KMS-11 (cell line): ENCODE measurements at regions not wholly inside any gene's neighbourhood (a gene's known extent, or its start where the extent isn't known, plus 50 kb on each side); places are given as distances from the start of the nearest gene placed in this dataset.

ENCODE experiments used
- H2AFZ ChIP-seq: fragments of 200-600 bp; sonication (generic); 2 replicates; pipeline ENCODE4 v1.6.1; 2016; ENCODE audit warnings: antibody characterized with exemption, mixed run types, low read depth
- H3K27ac ChIP-seq: fragments of 200-600 bp; sonication (generic); 2 replicates; pipeline ENCODE4 v1.6.1; 2016; ENCODE audit warnings: mild to moderate bottlenecking, mixed run types
- H3K27me3 ChIP-seq: fragments of 200-600 bp; sonication (generic); 2 replicates; pipeline ENCODE4 v1.6.1; 2017; ENCODE audit warnings: mild to moderate bottlenecking, low read depth, mixed run types, moderate library complexity; ENCODE audit not compliant: insufficient read depth
- H3K36me3 ChIP-seq: fragments of 200-600 bp; sonication (generic); 2 replicates; pipeline ENCODE4 v1.6.1; 2017; ENCODE audit warnings: mild to moderate bottlenecking, mixed run types; ENCODE audit not compliant: insufficient read depth
- H3K4me1 ChIP-seq: fragments of 200-600 bp; sonication (generic); 2 replicates; pipeline ENCODE4 v1.6.1; 2016; ENCODE audit warnings: mild to moderate bottlenecking, low read depth, mixed run types; ENCODE audit not compliant: poor library complexity, severe bottlenecking
- H3K4me2 ChIP-seq: fragments of 200-600 bp; sonication (generic); 2 replicates; pipeline ENCODE4 v1.7.0; 2016; ENCODE audit warnings: mild to moderate bottlenecking, mixed run types
- H3K4me3 ChIP-seq: fragments of 200-600 bp; sonication (generic); IDR thresholded peaks from 2 replicates; pipeline ENCODE4 v1.6.1; 2017; ENCODE audit warnings: low read depth, low read length, mixed read lengths; ENCODE audit not compliant: insufficient read depth
- H3K79me2 ChIP-seq: fragments of 200-600 bp; sonication (generic); 2 replicates; pipeline ENCODE4 v1.6.1; 2016; ENCODE audit warnings: low read depth, mixed run types; ENCODE audit not compliant: insufficient read depth
- H3K9ac ChIP-seq: fragments of 200-600 bp; sonication (generic); 2 replicates; pipeline ENCODE4 v1.6.1; 2016; ENCODE audit warnings: mild to moderate bottlenecking, mixed run types
- H4K20me1 ChIP-seq: fragments of 200-600 bp; sonication (generic); 2 replicates; pipeline ENCODE4 v1.6.1; 2016; ENCODE audit warnings: mild to moderate bottlenecking, mixed run types; ENCODE audit not compliant: insufficient read depth
- CTCF ChIP-seq: fragments of 200-600 bp; sonication (generic); conservative IDR thresholded peaks from 2 replicates; pipeline ENCODE4 v1.6.1; 2017; ENCODE audit warnings: low read depth, mild to moderate bottlenecking, antibody characterized with exemption, low read length, moderate library complexity, mixed read lengths

GRCh38 chr11:70811915-70812314 lies 413.6 kb downstream of the CTTN start:
- TF ChIP-seq CTCF = no peak
- no peaks in the 10 kb centered on the region for H3K27me3 ChIP-seq
- no peak overlapping the region for H3K4me2 ChIP-seq

GRCh38 chr11:70812472-70812871 lies 414.1 kb downstream of the CTTN start:
- no peaks in the 10 kb centered on the region for H4K20me1 ChIP-seq
- H3K27ac ChIP-seq = no peak overlapping the region
- H2AFZ ChIP-seq = no peak overlapping the region
- no peak overlapping the region for H3K9ac ChIP-seq
- H3K36me3 ChIP-seq = no peaks in the 10 kb centered on the region
- H3K4me1 ChIP-seq = no peaks in the 10 kb centered on the region
- no peak overlapping the region for H3K4me3 ChIP-seq
- H3K79me2 ChIP-seq = no peaks in the 10 kb centered on the region
- TF ChIP-seq CTCF = no peak
- no peak overlapping the region for H3K4me2 ChIP-seq
- H3K27me3 ChIP-seq = no peaks in the 10 kb centered on the region

More at GRCh38 chr11:70811915-70812314, 413.6 kb downstream of the CTTN start:
- no peak overlapping the region for H2AFZ ChIP-seq
- no peaks in the 10 kb centered on the region for H3K79me2 ChIP-seq
- H3K4me3 ChIP-seq = no peak overlapping the region
- H3K9ac ChIP-seq = no peak overlapping the region
- H3K36me3 ChIP-seq = no peaks in the 10 kb centered on the region
- H3K4me1 ChIP-seq = no peaks in the 10 kb centered on the region
- H4K20me1 ChIP-seq = no peaks in the 10 kb centered on the region
- no peak overlapping the region for H3K27ac ChIP-seq

GRCh38 chr11:70813651-70814050 lies 415.3 kb downstream of the CTTN start:
- Histone ChIP-seq H3K4me2 (no peak overlapping the region), H3K4me3 (no peak overlapping the region), H4K20me1 (no peaks in the 10 kb centered on the region), H3K36me3 (no peaks in the 10 kb centered on the region), H3K27me3 (no peaks in the 10 kb centered on the region), H3K27ac (no peak overlapping the region), H3K79me2 (no peaks in the 10 kb centered on the region), H3K9ac (no peak overlapping the region), H2AFZ (no peak overlapping the region), H3K4me1 (no peaks in the 10 kb centered on the region)
- TF ChIP-seq CTCF = no peak

- H3K9ac ChIP-seq = no peak overlapping the region
- no peaks in the 10 kb centered on the region for H4K20me1 ChIP-seq
- H3K4me3 ChIP-seq = no peak overlapping the region
- H2AFZ ChIP-seq = no peak overlapping the region
- no peaks in the 10 kb centered on the region for H3K4me1 ChIP-seq
- no peak for TF ChIP-seq CTCF
- H3K4me2 ChIP-seq = no peak overlapping the region
- H3K27me3 ChIP-seq = no peaks in the 10 kb centered on the region
- H3K27ac ChIP-seq = no peak overlapping the region
- no peaks in the 10 kb centered on the region for H3K36me3 ChIP-seq
- H3K79me2 ChIP-seq = no peaks in the 10 kb centered on the region
Measured at GRCh38 chr11:70815485-70815832, 417.1 kb downstream of the CTTN start.
